ENCODE measurements at regions not wholly inside any gene's neighbourhood (a gene's known extent, or its start where the extent isn't known, plus 50 kb on each side); places are given as distances from the start of the nearest gene placed in this dataset.

GRCh38 chr2:207332480-207333212 is 166.9 kb upstream of the KLF7 start:
- ATAC-seq (no peak), DNase-seq (ENCODE audit: extremely low read depth in 1 of 4, low spot score in 3 of 4) (no peak), FAIRE-seq (no peak)
- Histone ChIP-seq H3K27ac (ENCODE audit: extremely low read depth, low read depth, low read length) (no peak overlapping the region), H4K20me1 (replicated peaks; ENCODE audit: control insufficient read depth, insufficient read depth, low read length) (no peaks in the 10 kb centered on the region), H3K79me2 (ENCODE audit: control insufficient read depth, insufficient read depth, low read length) (no peaks in the 10 kb centered on the region), H3K9me3 (replicated peaks; ENCODE audit: control insufficient read depth, insufficient read depth, low read depth, low read length) (no peaks in the 10 kb centered on the region), H3K4me2 (ENCODE audit: insufficient read depth, low read length) (no peak overlapping the region), H3K27me3 (ENCODE audit: control insufficient read depth in 2 of 2, insufficient read depth in 2 of 2, low read length in 2 of 2) (no peaks in the 10 kb centered on the region), H3K4me1 (replicated peaks in 1 of 2; ENCODE audit: control insufficient read depth in 2 of 2, insufficient read depth in 2 of 2, low read length in 2 of 2) (peaks cover 0 to 5% of the 10 kb centered on the region in 2 experiments; a peak in 3 of 5 replicates), H3K4me3 (no peak overlapping the region), H3K9me1 (ENCODE audit: control insufficient read depth, insufficient read depth, low read length) (no peaks in the 10 kb centered on the region), H2AFZ (ENCODE audit: low read depth, low read length) (no peak overlapping the region), H3K9ac (ENCODE audit: insufficient read depth in 1 of 2, low read depth in 2 of 2, low read length in 2 of 2) (no peak overlapping the region), H3K36me3 (ENCODE audit: control insufficient read depth, insufficient read depth, low read length) (no peaks in the 10 kb centered on the region)
- in situ Hi-C loops (cut with MboI), result no loop called here
- intact Hi-C loops (cut with micrococcal nuclease), result loop anchor here (5.0 kb wide), 1 partner anchor 100 kb away; no protein-coding TSS in a partner anchor
- no TSS peak for BruUV-seq (replicated peaks)
- CTCF ChIA-PET (ENCODE audit: low intra/inter-chr PET ratio), result no interaction called here
- 31% methylated on average over 3 of the region's 3 CpGs for WGBS (ENCODE audit: insufficient coverage, low coverage, missing lambda C conversion rate)
- POLR2A ChIA-PET, result interaction anchor here (0.8 kb wide), 1 partner anchor 1918 kb away, joined by 3 read pairs; no protein-coding TSS in a partner anchor
- TF ChIP-seq HMBOX1 (IDR thresholded peaks at IDR 0.05) (no peak), BRD4 (IDR thresholded peaks at IDR 0.05) (no peak), CBX5 (IDR thresholded peaks at IDR 0.05; ENCODE audit: borderline replicate concordance, low read depth) (no peak), GMEB1 (CRISPR knock-in tag; IDR thresholded peaks at IDR 0.05) (no peak), TCF15 (CRISPR knock-in tag; IDR thresholded peaks at IDR 0.05) (no peak), PPARD (CRISPR knock-in tag; IDR thresholded peaks at IDR 0.05) (no peak), MEIS2 (IDR thresholded peaks at IDR 0.05; ENCODE audit: partially characterized antibody) (no peak), JUND (IDR thresholded peaks at IDR 0.05; ENCODE audit: borderline replicate concordance, low read depth, low read length) (no peak), JUND (tag; IDR thresholded peaks at IDR 0.05; ENCODE audit: borderline replicate concordance, low read depth, low read length) (no peak), FOS (IDR thresholded peaks at IDR 0.05; ENCODE audit: extremely low read depth, insufficient read length) (no peak), CREB3L1 (IDR thresholded peaks at IDR 0.05; ENCODE audit: borderline replicate concordance, low read depth) (no peak), ZNF639 (CRISPR knock-in tag; conservative IDR thresholded peaks at IDR 0.05 in 1 of 2, IDR thresholded peaks at IDR 0.05 in 1 of 2) (no peak), NR3C1 (CRISPR knock-in tag; IDR thresholded peaks at IDR 0.05) (no peak)

Measured in K562 (cell line).